ENCODE measurements at regions not wholly inside any gene's neighbourhood (a gene's known extent, or its start where the extent isn't known, plus 50 kb on each side); places are given as distances from the start of the nearest gene placed in this dataset.

DNA sequence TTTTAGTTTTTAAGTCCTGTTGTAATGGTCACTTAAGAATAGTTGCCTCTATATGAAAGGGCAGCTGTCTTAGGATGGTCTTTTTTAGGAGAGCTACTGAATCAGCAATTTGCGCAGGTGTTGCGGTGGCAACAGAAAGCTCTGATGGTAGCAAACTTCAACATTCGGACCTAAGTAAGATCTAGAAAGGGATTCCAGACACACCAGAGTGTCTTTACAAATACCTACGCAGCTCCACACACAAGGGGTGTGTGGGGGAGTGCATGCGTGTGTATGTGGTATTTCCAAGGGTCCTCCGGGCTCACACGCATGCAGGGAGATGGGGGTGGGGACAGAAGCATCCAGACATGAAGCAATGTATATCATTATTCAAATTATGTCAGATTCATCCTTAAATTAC is 438.6 kb upstream of the MGMT start:
- peaks cover 6% of the 10 kb centered on the region for H3K27me3 Mint-ChIP-seq (ENCODE audit: insufficient read depth, low read depth)
- no peak overlapping the region for H3K4me3 Mint-ChIP-seq
- Histone ChIP-seq H2AFZ (replicated peaks) (no peak overlapping the region), H3K4me1 (peaks cover 19% of the 10 kb centered on the region), H3K4me3 (no peak overlapping the region), H4K20me1 (ENCODE audit: low read depth) (no peaks in the 10 kb centered on the region), H3K27ac (no peak overlapping the region), H3K27me3 (peaks cover 18% of the 10 kb centered on the region), H3K36me3 (no peaks in the 10 kb centered on the region), H3F3A (ENCODE audit: low read depth) (no peaks in the 10 kb centered on the region), H3K9ac (no peak overlapping the region), H3K79me2 (ENCODE audit: low read depth) (no peaks in the 10 kb centered on the region), H3K9me3 (ENCODE audit: low read depth) (no peaks in the 10 kb centered on the region), H3K4me2 (no peak overlapping the region)
- peaks cover 41% of the 10 kb centered on the region for H3K4me1 Mint-ChIP-seq
- no peaks in the 10 kb centered on the region for H3K36me3 Mint-ChIP-seq
- DNase-seq (ENCODE audit: low spot score): no peak
- H3K27ac Mint-ChIP-seq: no peak overlapping the region
- no peak for TF ChIP-seq EZH2phosphoT487 (IDR thresholded peaks at IDR 0.05)
- TF ChIP-seq, protein P1, sequence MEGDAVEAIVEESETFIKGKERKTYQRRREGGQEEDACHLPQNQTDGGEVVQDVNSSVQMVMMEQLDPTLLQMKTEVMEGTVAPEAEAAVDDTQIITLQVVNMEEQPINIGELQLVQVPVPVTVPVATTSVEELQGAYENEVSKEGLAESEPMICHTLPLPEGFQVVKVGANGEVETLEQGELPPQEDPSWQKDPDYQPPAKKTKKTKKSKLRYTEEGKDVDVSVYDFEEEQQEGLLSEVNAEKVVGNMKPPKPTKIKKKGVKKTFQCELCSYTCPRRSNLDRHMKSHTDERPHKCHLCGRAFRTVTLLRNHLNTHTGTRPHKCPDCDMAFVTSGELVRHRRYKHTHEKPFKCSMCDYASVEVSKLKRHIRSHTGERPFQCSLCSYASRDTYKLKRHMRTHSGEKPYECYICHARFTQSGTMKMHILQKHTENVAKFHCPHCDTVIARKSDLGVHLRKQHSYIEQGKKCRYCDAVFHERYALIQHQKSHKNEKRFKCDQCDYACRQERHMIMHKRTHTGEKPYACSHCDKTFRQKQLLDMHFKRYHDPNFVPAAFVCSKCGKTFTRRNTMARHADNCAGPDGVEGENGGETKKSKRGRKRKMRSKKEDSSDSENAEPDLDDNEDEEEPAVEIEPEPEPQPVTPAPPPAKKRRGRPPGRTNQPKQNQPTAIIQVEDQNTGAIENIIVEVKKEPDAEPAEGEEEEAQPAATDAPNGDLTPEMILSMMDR (IDR thresholded peaks at IDR 0.05): no peak
- no peak for TF ChIP-seq EZH2 (IDR thresholded peaks at IDR 0.05)
- H3K9me3 Mint-ChIP-seq: no peaks in the 10 kb centered on the region

GRCh38 chr10:129029051-129029450 is 438.0 kb upstream of the MGMT start:
- Histone ChIP-seq H3F3A (ENCODE audit: low read depth) (no peaks in the 10 kb centered on the region), H3K4me2 (no peak overlapping the region), H3K4me1 (peaks cover 23% of the 10 kb centered on the region), H3K27me3 (peaks cover 18% of the 10 kb centered on the region), H3K4me3 (no peak overlapping the region), H2AFZ (replicated peaks) (no peak overlapping the region), H3K9me3 (ENCODE audit: low read depth) (no peaks in the 10 kb centered on the region), H3K79me2 (ENCODE audit: low read depth) (no peaks in the 10 kb centered on the region), H4K20me1 (ENCODE audit: low read depth) (peaks cover 5% of the 10 kb centered on the region), H3K27ac (no peak overlapping the region), H3K9ac (no peak overlapping the region), H3K36me3 (no peaks in the 10 kb centered on the region)
- H3K4me1 Mint-ChIP-seq: peaks cover 47% of the 10 kb centered on the region
- TF ChIP-seq EZH2 (IDR thresholded peaks at IDR 0.05): no peak
- TF ChIP-seq EZH2phosphoT487 (IDR thresholded peaks at IDR 0.05): no peak
- TF ChIP-seq, protein P1 (IDR thresholded peaks at IDR 0.05): no peak
- H3K36me3 Mint-ChIP-seq: no peaks in the 10 kb centered on the region
- H3K4me3 Mint-ChIP-seq: no peak overlapping the region
- peaks cover 6% of the 10 kb centered on the region for H3K27me3 Mint-ChIP-seq (ENCODE audit: insufficient read depth, low read depth)
- H3K9me3 Mint-ChIP-seq: no peaks in the 10 kb centered on the region
- no peak for DNase-seq (ENCODE audit: low spot score)
- no peak overlapping the region for H3K27ac Mint-ChIP-seq

GRCh38 chr10:129029851-129030602 is 437.0 kb upstream of the MGMT start:
- H3K27ac Mint-ChIP-seq: no peak overlapping the region
- TF ChIP-seq, protein P1 (IDR thresholded peaks at IDR 0.05): no peak
- TF ChIP-seq EZH2 (IDR thresholded peaks at IDR 0.05): no peak
- TF ChIP-seq EZH2phosphoT487 (IDR thresholded peaks at IDR 0.05): no peak
- H3K4me3 Mint-ChIP-seq: no peak overlapping the region
- no peak for DNase-seq (ENCODE audit: low spot score)
- H3K27me3 ChIP-seq: peaks cover 27% of the 10 kb centered on the region
- peaks cover 9% of the 10 kb centered on the region for H4K20me1 ChIP-seq (ENCODE audit: low read depth)
- H3K9me3 Mint-ChIP-seq: no peaks in the 10 kb centered on the region
- H3K27me3 Mint-ChIP-seq (ENCODE audit: insufficient read depth, low read depth): peaks cover 6% of the 10 kb centered on the region
- no peaks in the 10 kb centered on the region for H3K36me3 Mint-ChIP-seq
- no peak overlapping the region for H3K4me3 ChIP-seq
- H3K9ac ChIP-seq: no peak overlapping the region
- H3K4me2 ChIP-seq: no peak overlapping the region
- H3K79me2 ChIP-seq (ENCODE audit: low read depth): no peaks in the 10 kb centered on the region
- H3K36me3 ChIP-seq: no peaks in the 10 kb centered on the region
- no peak overlapping the region for H3K27ac ChIP-seq
- H3K4me1 Mint-ChIP-seq: peaks cover 51% of the 10 kb centered on the region
- no peak overlapping the region for H2AFZ ChIP-seq (replicated peaks)
- no peaks in the 10 kb centered on the region for H3K9me3 ChIP-seq (ENCODE audit: low read depth)
- H3F3A ChIP-seq (ENCODE audit: low read depth): no peaks in the 10 kb centered on the region
- peaks cover 29% of the 10 kb centered on the region for H3K4me1 ChIP-seq
